ENCODE measurements at regions not wholly inside any gene's neighbourhood (a gene's known extent, or its start where the extent isn't known, plus 50 kb on each side); places are given as distances from the start of the nearest gene placed in this dataset.

- TF ChIP-seq CTCF (conservative IDR thresholded peaks at IDR 0.05; ENCODE audit: low read depth, low read length) (no peak), EZH2phosphoT487 (IDR thresholded peaks at IDR 0.05; ENCODE audit: borderline replicate concordance, low read length) (no peak)
These were observed 173.1 kb downstream of the HS3ST3A1 start for GRCh38 chr17:13428611-13429042.
